Heart left ventricle (tissue), 13 donors: ENCODE measurements at regions not wholly inside any gene's neighbourhood (a gene's known extent, or its start where the extent isn't known, plus 50 kb on each side); places are given as distances from the start of the nearest gene placed in this dataset.

Experiments used
- POLR2A ChIP-seq, 2 donors: fragments of 450-650 bp; IDR thresholded peaks; one replicate each; pipeline ENCODE4 v1.6.1; 2017; ENCODE audit warnings: antibody characterized with exemption in 2 of 2, mild to moderate bottlenecking in 2 of 2, moderate library complexity in 2 of 2
- TF ChIP-seq, protein P1 (sequence below), 12 donors: fragments of 200-600 bp; sonication (generic) in 4 of 12; IDR thresholded peaks; one replicate each; pipeline versions ENCODE4 v1.5.0 to v1.8.0; 2018 to 2022; ENCODE audit warnings: antibody characterized with exemption in 12 of 12, mild to moderate bottlenecking in 5 of 12
- donor health status: ischemic (EF 13 %, LVEDD 7.1; RV severe dilation, severe dysfunction).
- donor health status: DM: no; HTN: yes; CAD: no.
- donor health status: DM: no; HTN: no; CAD: no.
- donor health status: ischemic (EF 25% LVEDD 6.9; RV normal size, moderate dysfunction).
- donor health status: ischemic (EF 25% LVEDD 5.7; RV mildly dilated, moderate dysfunction).
- donor health status: ischemic (EF 35%, LVEDD 5.7; RV mildly dilated, moderate dysfunction).
- donor health status: nonischemic (EF 11% LVEDD 7.7; RV severe dilation, severe dysfunction).
- donor health status: DM: yes; HTN: yes; CAD: no.
- donor health status: PGD.
- donor health status: ischemic (EF 29% LVEDD 5.4; RV normal size, mild dysfunction).
- donor health status: nonischemic (EF 23%, LVEDD 6.1; RV moderate dilation, normal function).

- TF ChIP-seq, protein P1, sequence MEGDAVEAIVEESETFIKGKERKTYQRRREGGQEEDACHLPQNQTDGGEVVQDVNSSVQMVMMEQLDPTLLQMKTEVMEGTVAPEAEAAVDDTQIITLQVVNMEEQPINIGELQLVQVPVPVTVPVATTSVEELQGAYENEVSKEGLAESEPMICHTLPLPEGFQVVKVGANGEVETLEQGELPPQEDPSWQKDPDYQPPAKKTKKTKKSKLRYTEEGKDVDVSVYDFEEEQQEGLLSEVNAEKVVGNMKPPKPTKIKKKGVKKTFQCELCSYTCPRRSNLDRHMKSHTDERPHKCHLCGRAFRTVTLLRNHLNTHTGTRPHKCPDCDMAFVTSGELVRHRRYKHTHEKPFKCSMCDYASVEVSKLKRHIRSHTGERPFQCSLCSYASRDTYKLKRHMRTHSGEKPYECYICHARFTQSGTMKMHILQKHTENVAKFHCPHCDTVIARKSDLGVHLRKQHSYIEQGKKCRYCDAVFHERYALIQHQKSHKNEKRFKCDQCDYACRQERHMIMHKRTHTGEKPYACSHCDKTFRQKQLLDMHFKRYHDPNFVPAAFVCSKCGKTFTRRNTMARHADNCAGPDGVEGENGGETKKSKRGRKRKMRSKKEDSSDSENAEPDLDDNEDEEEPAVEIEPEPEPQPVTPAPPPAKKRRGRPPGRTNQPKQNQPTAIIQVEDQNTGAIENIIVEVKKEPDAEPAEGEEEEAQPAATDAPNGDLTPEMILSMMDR (IDR thresholded peaks at IDR 0.05) = no peak
- TF ChIP-seq POLR2A (IDR thresholded peaks at IDR 0.05) = no peak
These were observed 145.8 kb downstream of the TENT4A start for GRCh38 chr5:6859023-6859422.
